ENCODE measurements at regions not wholly inside any gene's neighbourhood (a gene's known extent, or its start where the extent isn't known, plus 50 kb on each side); places are given as distances from the start of the nearest gene placed in this dataset.
"Not testable (repeated sequence)": the region's sequence is repeated elsewhere in the genome, so short reads cannot be mapped to it uniquely, and the experiment has no call there.

DNA sequence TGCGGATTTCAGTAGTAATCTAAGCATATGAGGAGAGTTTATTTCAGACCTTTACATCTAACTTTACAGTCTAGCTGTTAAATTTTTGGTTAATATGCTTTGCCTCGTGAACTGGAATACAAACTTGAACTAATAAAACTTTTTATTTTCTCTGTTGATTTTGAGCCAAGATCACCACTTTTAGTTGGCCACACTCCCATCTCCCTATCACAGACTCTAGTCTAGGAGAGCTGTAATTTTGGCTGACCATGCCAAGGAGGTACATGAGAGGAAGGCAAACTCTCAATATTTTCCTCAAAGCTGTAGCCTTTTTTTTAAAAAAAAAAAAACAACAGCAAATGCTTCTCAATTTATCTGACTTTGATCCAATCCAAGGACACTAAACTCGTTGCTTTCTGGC is 597.5 kb upstream of the PCDH7 start:
- Histone ChIP-seq H3K4me3 (ENCODE audit: low read depth, low read length, poor library complexity, severe bottlenecking) (no peak overlapping the region), H4K20me1 (ENCODE audit: insufficient read depth, low read length) (no peaks in the 10 kb centered on the region), H2AFZ (ENCODE audit: low read length) (no peak overlapping the region), H3K9me2 (ENCODE audit: insufficient read depth, low read length) (no peaks in the 10 kb centered on the region), H3K4me2 (ENCODE audit: low read length) (no peak overlapping the region), H3K36me3 (ENCODE audit: insufficient read depth, low read length) (no peaks in the 10 kb centered on the region), H3K27ac (ENCODE audit: low read depth, low read length, poor library complexity, severe bottlenecking) (no peak overlapping the region), H3K79me2 (ENCODE audit: insufficient read depth, low read depth, low read length) (no peaks in the 10 kb centered on the region), H3K4me1 (ENCODE audit: insufficient read depth, low read length, poor library complexity, severe bottlenecking) (no peaks in the 10 kb centered on the region), H3K9me3 (ENCODE audit: low read length) (no peaks in the 10 kb centered on the region)
- ChIA-PET POLR2A (no interaction called here), CTCF (ENCODE audit: unreplicated experiment) (no interaction called here)
- TF ChIP-seq, protein P1, sequence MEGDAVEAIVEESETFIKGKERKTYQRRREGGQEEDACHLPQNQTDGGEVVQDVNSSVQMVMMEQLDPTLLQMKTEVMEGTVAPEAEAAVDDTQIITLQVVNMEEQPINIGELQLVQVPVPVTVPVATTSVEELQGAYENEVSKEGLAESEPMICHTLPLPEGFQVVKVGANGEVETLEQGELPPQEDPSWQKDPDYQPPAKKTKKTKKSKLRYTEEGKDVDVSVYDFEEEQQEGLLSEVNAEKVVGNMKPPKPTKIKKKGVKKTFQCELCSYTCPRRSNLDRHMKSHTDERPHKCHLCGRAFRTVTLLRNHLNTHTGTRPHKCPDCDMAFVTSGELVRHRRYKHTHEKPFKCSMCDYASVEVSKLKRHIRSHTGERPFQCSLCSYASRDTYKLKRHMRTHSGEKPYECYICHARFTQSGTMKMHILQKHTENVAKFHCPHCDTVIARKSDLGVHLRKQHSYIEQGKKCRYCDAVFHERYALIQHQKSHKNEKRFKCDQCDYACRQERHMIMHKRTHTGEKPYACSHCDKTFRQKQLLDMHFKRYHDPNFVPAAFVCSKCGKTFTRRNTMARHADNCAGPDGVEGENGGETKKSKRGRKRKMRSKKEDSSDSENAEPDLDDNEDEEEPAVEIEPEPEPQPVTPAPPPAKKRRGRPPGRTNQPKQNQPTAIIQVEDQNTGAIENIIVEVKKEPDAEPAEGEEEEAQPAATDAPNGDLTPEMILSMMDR (conservative IDR thresholded peaks at IDR 0.05; ENCODE audit: low read length): no peak
- TF ChIP-seq EZH2phosphoT487 (IDR thresholded peaks at IDR 0.05; ENCODE audit: borderline replicate concordance, low read depth, low read length): no peak
- no peak for DNase-seq (ENCODE audit: low spot score)
- BruUV-seq (replicated peaks): no TSS peak
- intact Hi-C loops (cut with micrococcal nuclease; ENCODE audit: unreplicated experiment): no loop called here

DNA sequence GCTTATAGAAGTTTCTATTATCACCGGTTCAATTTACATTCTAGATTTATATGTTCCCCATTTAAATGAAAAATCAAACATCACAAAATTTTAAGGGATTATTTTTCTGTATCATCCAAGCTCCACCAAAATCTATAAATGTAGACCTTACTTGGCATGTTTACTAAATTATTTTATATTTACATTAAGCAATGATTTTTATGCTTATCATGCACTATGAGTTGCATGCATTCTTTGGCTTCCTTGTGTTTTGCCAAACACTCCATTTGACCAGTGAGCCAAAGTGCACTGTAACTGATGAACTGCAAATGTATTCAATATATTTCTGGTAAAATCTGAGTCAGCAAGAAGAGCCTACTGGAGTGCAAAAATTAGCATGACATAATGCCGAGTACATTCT is 595.5 kb upstream of the PCDH7 start:
- H3K9me3 ChIP-seq (ENCODE audit: low read length); CTCF ChIA-PET (ENCODE audit: unreplicated experiment); POLR2A ChIA-PET; H3K27ac ChIP-seq (ENCODE audit: low read depth, low read length, poor library complexity, severe bottlenecking); H3K4me3 ChIP-seq (ENCODE audit: low read depth, low read length, poor library complexity, severe bottlenecking); H3K4me1 ChIP-seq (ENCODE audit: insufficient read depth, low read length, poor library complexity, severe bottlenecking); intact Hi-C loops (cut with micrococcal nuclease; ENCODE audit: unreplicated experiment); H3K36me3 ChIP-seq (ENCODE audit: insufficient read depth, low read length); H3K4me2 ChIP-seq (ENCODE audit: low read length); H4K20me1 ChIP-seq (ENCODE audit: insufficient read depth, low read length); DNase-seq (ENCODE audit: low spot score); H2AFZ ChIP-seq (ENCODE audit: low read length); H3K9me2 ChIP-seq (ENCODE audit: insufficient read depth, low read length); BruUV-seq (replicated peaks); H3K79me2 ChIP-seq (ENCODE audit: insufficient read depth, low read depth, low read length): not testable (repeated sequence)

DNA sequence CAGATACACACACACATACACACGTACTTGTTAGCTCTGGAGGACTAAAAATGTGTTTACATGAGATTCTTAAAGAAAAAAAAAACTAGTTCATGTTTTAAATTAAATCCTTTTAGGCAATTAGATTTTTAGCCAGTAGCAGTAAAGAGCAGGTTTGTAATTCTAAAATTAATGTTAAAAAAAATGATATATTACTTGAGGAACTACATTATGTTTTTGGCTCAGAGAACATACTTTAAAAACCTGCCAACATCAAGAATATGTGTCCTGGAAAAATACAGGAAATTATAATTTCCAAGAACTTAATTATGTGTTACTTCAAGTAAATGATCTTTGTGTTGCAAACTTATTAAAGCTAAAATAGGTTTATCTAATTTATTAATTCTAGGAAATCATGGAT is 594.3 kb upstream of the PCDH7 start:
- no peak for DNase-seq (ENCODE audit: low spot score)
- ChIA-PET POLR2A (no interaction called here), CTCF (ENCODE audit: unreplicated experiment) (no interaction called here)
- no peaks in the 10 kb centered on the region for H3K79me2 ChIP-seq (ENCODE audit: insufficient read depth, low read depth, low read length)
- H2AFZ ChIP-seq (ENCODE audit: low read length): no peak overlapping the region
- intact Hi-C loops (cut with micrococcal nuclease; ENCODE audit: unreplicated experiment): no loop called here
- H3K4me2 ChIP-seq (ENCODE audit: low read length): no peak overlapping the region
- no peaks in the 10 kb centered on the region for H3K9me2 ChIP-seq (ENCODE audit: insufficient read depth, low read length)
- no peaks in the 10 kb centered on the region for H3K9me3 ChIP-seq (ENCODE audit: low read length)
- no peak for TF ChIP-seq EZH2phosphoT487 (IDR thresholded peaks at IDR 0.05; ENCODE audit: borderline replicate concordance, low read depth, low read length)
- TF ChIP-seq, protein P1 (conservative IDR thresholded peaks at IDR 0.05; ENCODE audit: low read length): no peak
- H3K4me3 ChIP-seq (ENCODE audit: low read depth, low read length, poor library complexity, severe bottlenecking): no peak overlapping the region
- BruUV-seq (replicated peaks): no TSS peak
- no peaks in the 10 kb centered on the region for H4K20me1 ChIP-seq (ENCODE audit: insufficient read depth, low read length)
- H3K36me3 ChIP-seq (ENCODE audit: insufficient read depth, low read length): no peaks in the 10 kb centered on the region
- no peaks in the 10 kb centered on the region for H3K4me1 ChIP-seq (ENCODE audit: insufficient read depth, low read length, poor library complexity, severe bottlenecking)
- H3K27ac ChIP-seq (ENCODE audit: low read depth, low read length, poor library complexity, severe bottlenecking): no peak overlapping the region
